Liver (tissue), 3 donors: ENCODE measurements at regions not wholly inside any gene's neighbourhood (a gene's known extent, or its start where the extent isn't known, plus 50 kb on each side); places are given as distances from the start of the nearest gene placed in this dataset.

Experiments
- EGR1 ChIP-seq, 2 donors: IDR thresholded peaks; 2 replicates each; pipeline ENCODE4 v1.6.1; 2016 to 2018; ENCODE audit warnings: antibody characterized with exemption in 2 of 2, low read depth in 2 of 2
- FOXA1 ChIP-seq: IDR thresholded peaks from 2 replicates; pipeline ENCODE4 v1.6.1; 2016; ENCODE audit warnings: antibody characterized with exemption
- GABPA ChIP-seq, 2 donors: IDR thresholded peaks in 1 of 2; conservative IDR thresholded peaks in 1 of 2; 2 replicates each; pipeline ENCODE4 v1.6.1; 2016; ENCODE audit warnings: antibody characterized with exemption in 2 of 2, mild to moderate bottlenecking in 1 of 2, moderate library complexity in 1 of 2
- HNF4A ChIP-seq, 2 donors: conservative IDR thresholded peaks; 2 replicates each; pipeline ENCODE4 v1.6.1; 2016; ENCODE audit warnings: antibody characterized with exemption in 2 of 2, mild to moderate bottlenecking in 2 of 2
- JUND ChIP-seq, 2 donors: IDR thresholded peaks; 2 replicates each; pipeline ENCODE4 v1.6.1; 2016; ENCODE audit warnings: antibody characterized with exemption in 2 of 2
- RAD21 ChIP-seq, 2 donors: IDR thresholded peaks; 2 replicates each; pipeline ENCODE4 v1.6.1; 2016; ENCODE audit warnings: antibody characterized with exemption in 2 of 2, mild to moderate bottlenecking in 2 of 2
- RXRA ChIP-seq, 2 donors: IDR thresholded peaks; 2 replicates each; pipeline ENCODE4 v1.6.1; 2017 to 2018; ENCODE audit warnings: antibody characterized with exemption in 2 of 2, mild to moderate bottlenecking in 1 of 2
- SP1 ChIP-seq: IDR thresholded peaks from 2 replicates; pipeline ENCODE4 v1.6.1; 2018; ENCODE audit warnings: antibody characterized with exemption, mild to moderate bottlenecking
- TAF1 ChIP-seq: conservative IDR thresholded peaks from 2 replicates; pipeline ENCODE4 v1.6.1; 2016; ENCODE audit warnings: antibody characterized with exemption, mild to moderate bottlenecking
- YY1 ChIP-seq: IDR thresholded peaks from 2 replicates; pipeline ENCODE4 v1.6.1; 2016; ENCODE audit warnings: antibody characterized with exemption, mild to moderate bottlenecking
- TF ChIP-seq, protein P1 (sequence below): fragments of 150-350 bp; IDR thresholded peaks from 2 replicates; pipeline ENCODE4 v1.5.1; 2017; ENCODE audit warnings: improper control_type of control experiment, low read depth, low read length; ENCODE audit not compliant: missing input control
- TF ChIP-seq, protein P2 (sequence below): IDR thresholded peaks from 2 replicates; pipeline ENCODE4 v1.6.1; 2016; ENCODE audit warnings: antibody characterized with exemption
- TF ChIP-seq, protein P3 (sequence below): IDR thresholded peaks from 2 replicates; pipeline ENCODE4 v1.6.1; 2016; ENCODE audit warnings: antibody characterized with exemption
- donor health status: healthy.
- donor health status: healthy.

DNA sequence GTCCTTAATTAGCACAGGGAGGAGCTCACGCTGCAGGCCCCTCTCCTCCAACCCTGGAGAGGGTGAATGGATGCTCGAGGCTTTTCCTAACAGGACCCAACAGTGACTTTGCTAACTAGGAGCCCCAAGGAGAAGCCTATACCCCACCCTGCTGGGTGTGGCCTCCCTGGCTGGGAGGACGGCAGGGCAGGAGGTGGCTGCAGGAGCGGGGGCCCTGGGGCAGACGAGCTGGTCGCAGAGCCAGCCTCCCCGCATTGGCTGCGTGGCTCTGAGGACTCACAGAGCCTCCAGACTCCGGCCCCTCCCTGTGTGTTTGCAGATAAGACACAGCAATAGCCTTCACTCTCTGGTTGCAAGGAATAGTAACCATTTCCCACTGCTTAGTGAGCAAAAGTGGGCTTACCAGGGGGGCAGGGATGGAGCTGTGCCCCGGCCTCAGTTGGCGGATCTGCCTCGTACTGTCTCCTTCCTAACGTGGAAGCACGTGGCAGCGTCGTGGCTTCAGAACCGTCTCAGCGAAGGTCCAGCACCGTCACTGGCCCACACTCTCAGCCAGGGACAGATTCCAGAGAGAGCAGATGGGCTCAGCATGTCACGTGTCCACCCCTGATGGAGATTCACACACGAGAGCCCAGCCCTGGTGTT, 1087.5 kb downstream of the BRD1 start:
- TF ChIP-seq, protein P1, sequence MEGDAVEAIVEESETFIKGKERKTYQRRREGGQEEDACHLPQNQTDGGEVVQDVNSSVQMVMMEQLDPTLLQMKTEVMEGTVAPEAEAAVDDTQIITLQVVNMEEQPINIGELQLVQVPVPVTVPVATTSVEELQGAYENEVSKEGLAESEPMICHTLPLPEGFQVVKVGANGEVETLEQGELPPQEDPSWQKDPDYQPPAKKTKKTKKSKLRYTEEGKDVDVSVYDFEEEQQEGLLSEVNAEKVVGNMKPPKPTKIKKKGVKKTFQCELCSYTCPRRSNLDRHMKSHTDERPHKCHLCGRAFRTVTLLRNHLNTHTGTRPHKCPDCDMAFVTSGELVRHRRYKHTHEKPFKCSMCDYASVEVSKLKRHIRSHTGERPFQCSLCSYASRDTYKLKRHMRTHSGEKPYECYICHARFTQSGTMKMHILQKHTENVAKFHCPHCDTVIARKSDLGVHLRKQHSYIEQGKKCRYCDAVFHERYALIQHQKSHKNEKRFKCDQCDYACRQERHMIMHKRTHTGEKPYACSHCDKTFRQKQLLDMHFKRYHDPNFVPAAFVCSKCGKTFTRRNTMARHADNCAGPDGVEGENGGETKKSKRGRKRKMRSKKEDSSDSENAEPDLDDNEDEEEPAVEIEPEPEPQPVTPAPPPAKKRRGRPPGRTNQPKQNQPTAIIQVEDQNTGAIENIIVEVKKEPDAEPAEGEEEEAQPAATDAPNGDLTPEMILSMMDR = no peak
- TF ChIP-seq EGR1 (IDR thresholded peaks at IDR 0.05; ENCODE audit: low read depth in 2 of 2) = no peak
- TF ChIP-seq RXRA (IDR thresholded peaks at IDR 0.05) = no peak
- TF ChIP-seq HNF4A (conservative IDR thresholded peaks at IDR 0.05) = no peak
- no peak for TF ChIP-seq TAF1
- TF ChIP-seq, protein P2, sequence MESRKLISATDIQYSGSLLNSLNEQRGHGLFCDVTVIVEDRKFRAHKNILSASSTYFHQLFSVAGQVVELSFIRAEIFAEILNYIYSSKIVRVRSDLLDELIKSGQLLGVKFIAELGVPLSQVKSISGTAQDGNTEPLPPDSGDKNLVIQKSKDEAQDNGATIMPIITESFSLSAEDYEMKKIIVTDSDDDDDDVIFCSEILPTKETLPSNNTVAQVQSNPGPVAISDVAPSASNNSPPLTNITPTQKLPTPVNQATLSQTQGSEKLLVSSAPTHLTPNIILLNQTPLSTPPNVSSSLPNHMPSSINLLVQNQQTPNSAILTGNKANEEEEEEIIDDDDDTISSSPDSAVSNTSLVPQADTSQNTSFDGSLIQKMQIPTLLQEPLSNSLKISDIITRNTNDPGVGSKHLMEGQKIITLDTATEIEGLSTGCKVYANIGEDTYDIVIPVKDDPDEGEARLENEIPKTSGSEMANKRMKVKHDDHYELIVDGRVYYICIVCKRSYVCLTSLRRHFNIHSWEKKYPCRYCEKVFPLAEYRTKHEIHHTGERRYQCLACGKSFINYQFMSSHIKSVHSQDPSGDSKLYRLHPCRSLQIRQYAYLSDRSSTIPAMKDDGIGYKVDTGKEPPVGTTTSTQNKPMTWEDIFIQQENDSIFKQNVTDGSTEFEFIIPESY = no peak
- no peak for TF ChIP-seq GABPA (IDR thresholded peaks at IDR 0.05 in 1 of 2, conservative IDR thresholded peaks at IDR 0.05 in 1 of 2)
- TF ChIP-seq YY1 = no peak
- no peak for TF ChIP-seq SP1
- TF ChIP-seq, protein P3, sequence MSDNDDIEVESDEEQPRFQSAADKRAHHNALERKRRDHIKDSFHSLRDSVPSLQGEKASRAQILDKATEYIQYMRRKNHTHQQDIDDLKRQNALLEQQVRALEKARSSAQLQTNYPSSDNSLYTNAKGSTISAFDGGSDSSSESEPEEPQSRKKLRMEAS = no peak
- TF ChIP-seq JUND (IDR thresholded peaks at IDR 0.05) = no peak
- no peak for TF ChIP-seq RAD21 (IDR thresholded peaks at IDR 0.05)
- no peak for TF ChIP-seq FOXA1
